ENCODE measurements at regions not wholly inside any gene's neighbourhood (a gene's known extent, or its start where the extent isn't known, plus 50 kb on each side); places are given as distances from the start of the nearest gene placed in this dataset.

GRCh38 chr3:159845737-159846136 is 142.9 kb upstream of the IL12A start:
- no peak for DNase-seq
- H3K27me3 ChIP-seq (ENCODE audit: insufficient read depth), result no peaks in the 10 kb centered on the region
- no peaks in the 10 kb centered on the region for H3F3A ChIP-seq (replicated peaks; ENCODE audit: insufficient read depth)
- TF ChIP-seq EP300 (IDR thresholded peaks at IDR 0.05; ENCODE audit: borderline replicate concordance in 1 of 2, low read depth in 1 of 2, low read length in 1 of 2) (no peak), SMC3 (IDR thresholded peaks at IDR 0.05; ENCODE audit: low read depth, low read length) (no peak), FOSL2 (IDR thresholded peaks at IDR 0.05; ENCODE audit: borderline replicate concordance, low read depth) (no peak), MEF2A (IDR thresholded peaks at IDR 0.05; ENCODE audit: borderline replicate concordance, low read depth) (no peak), RXRA (IDR thresholded peaks at IDR 0.05; ENCODE audit: borderline replicate concordance, low read depth) (no peak), FOXJ3 (CRISPR knock-in tag; IDR thresholded peaks at IDR 0.05) (no peak), GATA2 (CRISPR knock-in tag; IDR thresholded peaks at IDR 0.05) (no peak), USF1 (IDR thresholded peaks at IDR 0.05; ENCODE audit: borderline replicate concordance, low read depth) (no peak), FOXM1 (IDR thresholded peaks at IDR 0.05; ENCODE audit: low read depth) (no peak)
- TF ChIP-seq, protein P1, sequence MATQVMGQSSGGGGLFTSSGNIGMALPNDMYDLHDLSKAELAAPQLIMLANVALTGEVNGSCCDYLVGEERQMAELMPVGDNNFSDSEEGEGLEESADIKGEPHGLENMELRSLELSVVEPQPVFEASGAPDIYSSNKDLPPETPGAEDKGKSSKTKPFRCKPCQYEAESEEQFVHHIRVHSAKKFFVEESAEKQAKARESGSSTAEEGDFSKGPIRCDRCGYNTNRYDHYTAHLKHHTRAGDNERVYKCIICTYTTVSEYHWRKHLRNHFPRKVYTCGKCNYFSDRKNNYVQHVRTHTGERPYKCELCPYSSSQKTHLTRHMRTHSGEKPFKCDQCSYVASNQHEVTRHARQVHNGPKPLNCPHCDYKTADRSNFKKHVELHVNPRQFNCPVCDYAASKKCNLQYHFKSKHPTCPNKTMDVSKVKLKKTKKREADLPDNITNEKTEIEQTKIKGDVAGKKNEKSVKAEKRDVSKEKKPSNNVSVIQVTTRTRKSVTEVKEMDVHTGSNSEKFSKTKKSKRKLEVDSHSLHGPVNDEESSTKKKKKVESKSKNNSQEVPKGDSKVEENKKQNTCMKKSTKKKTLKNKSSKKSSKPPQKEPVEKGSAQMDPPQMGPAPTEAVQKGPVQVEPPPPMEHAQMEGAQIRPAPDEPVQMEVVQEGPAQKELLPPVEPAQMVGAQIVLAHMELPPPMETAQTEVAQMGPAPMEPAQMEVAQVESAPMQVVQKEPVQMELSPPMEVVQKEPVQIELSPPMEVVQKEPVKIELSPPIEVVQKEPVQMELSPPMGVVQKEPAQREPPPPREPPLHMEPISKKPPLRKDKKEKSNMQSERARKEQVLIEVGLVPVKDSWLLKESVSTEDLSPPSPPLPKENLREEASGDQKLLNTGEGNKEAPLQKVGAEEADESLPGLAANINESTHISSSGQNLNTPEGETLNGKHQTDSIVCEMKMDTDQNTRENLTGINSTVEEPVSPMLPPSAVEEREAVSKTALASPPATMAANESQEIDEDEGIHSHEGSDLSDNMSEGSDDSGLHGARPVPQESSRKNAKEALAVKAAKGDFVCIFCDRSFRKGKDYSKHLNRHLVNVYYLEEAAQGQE (IDR thresholded peaks at IDR 0.05; ENCODE audit: low read depth, low read length), result no peak
- no peaks in the 10 kb centered on the region for H3K9me3 ChIP-seq
- H3K79me2 ChIP-seq (ENCODE audit: insufficient read depth), result peaks cover 98% of the 10 kb centered on the region
- H3K9me2 ChIP-seq, result no peaks in the 10 kb centered on the region
- H3K27ac ChIP-seq (ENCODE audit: low read depth in 2 of 2, low read length in 1 of 2), result peak overlapping the region in 1 of 2 experiments; percentile 60; a peak in 2 of 4 replicates
- POLR2A ChIA-PET, result interaction anchor here (1.3 kb wide), 1 partner anchor 17 kb away, joined by 4 read pairs; no protein-coding TSS in a partner anchor
- H3K4me1 ChIP-seq (ENCODE audit: control insufficient read depth in 1 of 2, insufficient read depth in 2 of 2, low read depth in 1 of 2, low read length in 1 of 2), result peaks cover 8 to 30% of the 10 kb centered on the region in 2 experiments; a peak in 2 of 4 replicates
- H3K4me2 ChIP-seq, result no peak overlapping the region
- no peak overlapping the region for H2AFZ ChIP-seq (ENCODE audit: low read depth)
- no peak overlapping the region for H3K4me3 ChIP-seq (ENCODE audit: low read depth in 2 of 2, low read length in 1 of 2)
- H3K36me3 ChIP-seq (replicated peaks in 1 of 2; ENCODE audit: control insufficient read depth in 1 of 2, insufficient read depth in 2 of 2, low read length in 1 of 2), result no peaks in the 10 kb centered on the region
- WGBS (ENCODE audit: low lambda C conversion rate), result 96% methylated on average over 3 of the region's 3 CpGs
- H4K20me1 ChIP-seq (ENCODE audit: insufficient read depth), result no peaks in the 10 kb centered on the region
- no peak overlapping the region for H3K9ac ChIP-seq
- CTCF ChIA-PET, result interaction anchor here (0.9 to 1.8 kb wide), 6 partner anchors 17 to 1005 kb away, joined by 3 to 7 read pairs (median 4); partner anchors contain the start of gene IL12A

- Histone ChIP-seq H3K9me2 (no peaks in the 10 kb centered on the region), H3K27me3 (ENCODE audit: insufficient read depth) (no peaks in the 10 kb centered on the region), H4K20me1 (ENCODE audit: insufficient read depth) (no peaks in the 10 kb centered on the region), H3K27ac (ENCODE audit: low read depth in 2 of 2, low read length in 1 of 2) (peak overlapping the region in 1 of 2 experiments; percentile 60; a peak in 2 of 4 replicates), H2AFZ (ENCODE audit: low read depth) (no peak overlapping the region), H3F3A (replicated peaks; ENCODE audit: insufficient read depth) (no peaks in the 10 kb centered on the region), H3K79me2 (ENCODE audit: insufficient read depth) (peaks cover 98% of the 10 kb centered on the region), H3K36me3 (replicated peaks in 1 of 2; ENCODE audit: control insufficient read depth in 1 of 2, insufficient read depth in 2 of 2, low read length in 1 of 2) (no peaks in the 10 kb centered on the region), H3K4me2 (no peak overlapping the region), H3K9ac (no peak overlapping the region), H3K4me1 (ENCODE audit: control insufficient read depth in 1 of 2, insufficient read depth in 2 of 2, low read depth in 1 of 2, low read length in 1 of 2) (peaks cover 3 to 34% of the 10 kb centered on the region in 2 experiments; a peak in 2 of 4 replicates), H3K9me3 (no peaks in the 10 kb centered on the region), H3K4me3 (ENCODE audit: low read depth in 2 of 2, low read length in 1 of 2) (no peak overlapping the region)
- 70% methylated on average over 1 of the region's 1 CpG for WGBS (ENCODE audit: low lambda C conversion rate)
- DNase-seq, result no peak
- POLR2A ChIA-PET, result no interaction called here
- no peak for TF ChIP-seq FOXM1 (IDR thresholded peaks at IDR 0.05; ENCODE audit: low read depth)
- TF ChIP-seq RFX5 (IDR thresholded peaks at IDR 0.05; ENCODE audit: low read length), result no peak
- no peak for TF ChIP-seq POLR2AphosphoS5 (IDR thresholded peaks at IDR 0.05; ENCODE audit: low read depth, low read length)
- CTCF ChIA-PET, result no interaction called here
Observed at GRCh38 chr3:159846255-159846654, 142.4 kb upstream of the IL12A start.
